HG03460 (cell line): ENCODE measurements at regions not wholly inside any gene's neighbourhood (a gene's known extent, or its start where the extent isn't known, plus 50 kb on each side); places are given as distances from the start of the nearest gene placed in this dataset.

Experiments used
- ATAC-seq: cut with Tn5 transposase; IDR thresholded peaks from one replicate; pipeline ENCODE4 v1.9.1; 2021; ENCODE audit not compliant: unreplicated experiment

GRCh38 chr1:65090406-65090805 lies 57.6 kb upstream of the AK4 start:
- no peak for ATAC-seq

GRCh38 chr1:65092691-65093090 lies 55.3 kb upstream of the AK4 start:
- ATAC-seq = no peak

DNA sequence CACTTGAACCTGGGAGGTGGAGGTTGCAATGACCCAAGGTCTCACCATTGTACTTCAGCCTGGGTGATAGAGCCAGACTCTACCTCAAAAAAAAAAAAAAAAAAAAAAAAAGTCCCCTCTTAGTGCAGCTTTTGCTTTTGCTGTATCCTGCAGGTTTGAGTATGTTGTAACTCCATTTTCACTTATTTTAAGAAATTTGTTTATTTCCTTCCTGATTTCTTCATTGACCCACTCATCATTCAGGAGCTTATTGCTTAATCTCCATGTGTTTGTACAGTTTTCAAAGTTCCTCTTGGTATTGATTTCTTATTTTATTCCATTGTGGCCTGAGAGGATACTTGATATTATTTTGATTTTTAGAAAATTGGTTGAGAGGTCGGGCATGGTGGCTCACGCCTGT lies 50.9 kb upstream of the AK4 start:
- ATAC-seq = no peak
